Psoas muscle (tissue), 7 donors: ENCODE measurements at regions not wholly inside any gene's neighbourhood (a gene's known extent, or its start where the extent isn't known, plus 50 kb on each side); places are given as distances from the start of the nearest gene placed in this dataset.

Experiments
- ATAC-seq, 4 donors: fragments of 200-7000 bp; cut with Tn5 transposase; one replicate each; pipeline ENCODE4 v1.9.1; 2020; ENCODE audit warnings: moderate library complexity in 3 of 4, mild to moderate bottlenecking in 2 of 4
- DNase-seq, 2 donors: peaks; one replicate each; pipeline ENCODE4 v3.0.0-alpha.2; 2020
- H3K27ac ChIP-seq: fragments of 200-600 bp; one replicate; pipeline ENCODE4 v1.8.0; 2022
- H3K27me3 ChIP-seq, 3 donors: fragments of 200-600 bp in 1 of 3; one replicate each; pipeline versions ENCODE4 v1.6.1 to v1.8.0; 2013 to 2022; ENCODE audit warnings: low read length in 2 of 3, mild to moderate bottlenecking in 2 of 3, moderate library complexity in 1 of 3; ENCODE audit not compliant: insufficient read depth in 3 of 3
- H3K36me3 ChIP-seq, 2 donors: fragments of 200-600 bp in 1 of 2; one replicate each; pipeline versions ENCODE4 v1.6.1 to v1.8.0; 2013 to 2022; ENCODE audit warnings: low read depth in 1 of 2, mild to moderate bottlenecking in 1 of 2, moderate library complexity in 1 of 2; ENCODE audit not compliant: insufficient read depth in 1 of 2
- H3K4me1 ChIP-seq: fragments of 200-600 bp; one replicate; pipeline ENCODE4 v1.8.0; 2022
- H3K4me3 ChIP-seq: fragments of 200-600 bp; one replicate; pipeline ENCODE4 v1.8.0; 2022; ENCODE audit warnings: mild to moderate bottlenecking
- H3K9me3 ChIP-seq: fragments of 200-600 bp; one replicate; pipeline ENCODE4 v1.8.0; 2022
- CTCF ChIP-seq: fragments of 200-600 bp; IDR thresholded peaks from one replicate; pipeline ENCODE4 v1.8.0; 2022; ENCODE audit warnings: antibody characterized with exemption
- WGBS, 3 donors: extraction: QIAGEN DNeasy Blood & Tissue Kit; methylation state at CpG; one replicate each; pipeline versions ENCODE4 v1.1.6 to v1.1.7; 2013; 5-methylcytosine and 5-hydroxymethylcytosine counted together
- intact Hi-C, 2 donors: fragments of 100-400 bp; cut with DNase I; formaldehyde crosslinking; loops; one replicate each; pipeline versions ENCODE4 v1.11.0 to v1.14.2; 2022
- donor health status: healthy with polysubstance abuse.
- donor health status: DM: no; HTN: no; CAD: no; lungs with moderate emphysema.
- donor health status: Bipolar disorder and iron deficiency.
- donor health status: healthy.
- donor health status: DM: yes; HTN: yes; CAD: no.
- donor health status: DM: no; HTN: no; CAD: no.
- donor health status: DM: yes; HTN: yes; CAD: no.

- Histone ChIP-seq H3K27me3 (no peaks in the 10 kb centered on the region), H3K9me3 (no peaks in the 10 kb centered on the region), H3K4me1 (no peaks in the 10 kb centered on the region), H3K36me3 (no peaks in the 10 kb centered on the region), H3K4me3 (no peak overlapping the region), H3K27ac (no peak overlapping the region)
- TF ChIP-seq CTCF = no peak
- intact Hi-C loops = no loop called here
- DNase-seq (no peak), ATAC-seq (no peak)
- WGBS, 3 donors = 57 to 59% (median 58%) methylated on average over 6 of the region's 6 CpGs
Observed at GRCh38 chr6:132902901-132903300, 88.5 kb downstream of the RPS12 start.

GRCh38 chr6:132907231-132907630, 92.9 kb downstream of the RPS12 start:
- intact Hi-C loops = no loop called here
- H3K4me1 ChIP-seq = no peaks in the 10 kb centered on the region
- H3K36me3 ChIP-seq = no peaks in the 10 kb centered on the region
- no peak overlapping the region for H3K4me3 ChIP-seq
- no peaks in the 10 kb centered on the region for H3K27me3 ChIP-seq
- no peak for DNase-seq
- 18 to 44% (median 35%) methylated on average over 1 of the region's 1 CpG for WGBS, 3 donors
- no peak for ATAC-seq
- no peak for TF ChIP-seq CTCF
- no peak overlapping the region for H3K27ac ChIP-seq
- no peaks in the 10 kb centered on the region for H3K9me3 ChIP-seq

- WGBS, 3 donors = 72 to 80% (median 72%) methylated on average over 7 of the region's 7 CpGs
- no peaks in the 10 kb centered on the region for H3K4me1 ChIP-seq
- ATAC-seq = no peak
- no peak for TF ChIP-seq CTCF
- no peaks in the 10 kb centered on the region for H3K27me3 ChIP-seq
- no peak overlapping the region for H3K4me3 ChIP-seq
- no peak overlapping the region for H3K27ac ChIP-seq
- H3K9me3 ChIP-seq = no peaks in the 10 kb centered on the region
- intact Hi-C loops = no loop called here
- no peak for DNase-seq
- no peaks in the 10 kb centered on the region for H3K36me3 ChIP-seq
Observed at GRCh38 chr6:132907914-132908313, 93.5 kb downstream of the RPS12 start.

- DNase-seq = no peak
- Histone ChIP-seq H3K9me3 (no peaks in the 10 kb centered on the region), H3K4me1 (no peaks in the 10 kb centered on the region), H3K27me3 (no peaks in the 10 kb centered on the region), H3K27ac (no peak overlapping the region), H3K36me3 (no peaks in the 10 kb centered on the region), H3K4me3 (no peak overlapping the region)
- ATAC-seq = no peak
- WGBS, 3 donors = 95% methylated on average over 1 of the region's 1 CpG
- intact Hi-C loops = no loop called here
- no peak for TF ChIP-seq CTCF
Observed at GRCh38 chr6:132909742-132910141, 95.4 kb downstream of the RPS12 start.

GRCh38 chr6:132910759-132911158, 96.4 kb downstream of the RPS12 start:
- Histone ChIP-seq H3K27me3 (no peaks in the 10 kb centered on the region), H3K4me1 (no peaks in the 10 kb centered on the region), H3K4me3 (no peak overlapping the region), H3K36me3 (no peaks in the 10 kb centered on the region), H3K27ac (no peak overlapping the region), H3K9me3 (no peaks in the 10 kb centered on the region)
- intact Hi-C loops = no loop called here
- no peak for TF ChIP-seq CTCF
- 62 to 75% (median 66%) methylated on average over 2 of the region's 2 CpGs for WGBS, 3 donors
- ATAC-seq (no peak), DNase-seq (no peak)
